ENCODE measurements at regions not wholly inside any gene's neighbourhood (a gene's known extent, or its start where the extent isn't known, plus 50 kb on each side); places are given as distances from the start of the nearest gene placed in this dataset.
"Not testable (repeated sequence)": the region's sequence is repeated elsewhere in the genome, so short reads cannot be mapped to it uniquely, and the experiment has no call there.

GRCh38 chr15:54841701-54842305, 354.9 kb downstream of the RSL24D1 start:
- no peak for DNase-seq (ENCODE audit: low read depth, low spot score)

GRCh38 chr15:54840621-54841398, 355.9 kb downstream of the RSL24D1 start:
- no peak for DNase-seq (ENCODE audit: low read depth, low spot score)

GRCh38 chr15:54839379-54839778, 357.4 kb downstream of the RSL24D1 start:
- DNase-seq (ENCODE audit: low read depth, low spot score) = no peak

- no peak for DNase-seq (ENCODE audit: low read depth, low spot score)
These were observed 360.5 kb downstream of the RSL24D1 start for GRCh38 chr15:54836052-54836795.

- DNase-seq (ENCODE audit: low read depth, low spot score) = no peak
These were observed 366.9 kb downstream of the RSL24D1 start for GRCh38 chr15:54829821-54830220.

GRCh38 chr15:54820811-54821210, 375.9 kb downstream of the RSL24D1 start:
- no peak for DNase-seq (ENCODE audit: low read depth, low spot score)

- DNase-seq (ENCODE audit: low read depth, low spot score) = no peak
These were observed 376.6 kb downstream of the RSL24D1 start for GRCh38 chr15:54820098-54820497.

GRCh38 chr15:54816401-54816800, 380.3 kb downstream of the RSL24D1 start:
- no peak for DNase-seq (ENCODE audit: low read depth, low spot score)

GRCh38 chr15:54815556-54815955, 381.2 kb downstream of the RSL24D1 start:
- no peak for DNase-seq (ENCODE audit: low read depth, low spot score)

- no peak for DNase-seq (ENCODE audit: low read depth, low spot score)
These were observed 384.4 kb downstream of the RSL24D1 start for GRCh38 chr15:54812383-54812782.

- no peak for DNase-seq (ENCODE audit: low read depth, low spot score)
These were observed 386.2 kb downstream of the RSL24D1 start for GRCh38 chr15:54810496-54810895.

GRCh38 chr15:54810031-54810430, 386.7 kb downstream of the RSL24D1 start:
- DNase-seq (ENCODE audit: low read depth, low spot score) = no peak

GRCh38 chr15:54808321-54808720, 388.4 kb downstream of the RSL24D1 start:
- DNase-seq (ENCODE audit: low read depth, low spot score) = no peak

GRCh38 chr15:54803987-54804386, 392.8 kb downstream of the RSL24D1 start:
- no peak for DNase-seq (ENCODE audit: low read depth, low spot score)

GRCh38 chr15:54803134-54803808, 393.5 kb downstream of the RSL24D1 start:
- no peak for DNase-seq (ENCODE audit: low read depth, low spot score)

GRCh38 chr15:54792526-54792925, 404.2 kb downstream of the RSL24D1 start:
- DNase-seq (ENCODE audit: low read depth, low spot score) = no peak

GRCh38 chr15:54790693-54791092, 406.0 kb downstream of the RSL24D1 start:
- no peak for DNase-seq (ENCODE audit: low read depth, low spot score)

- DNase-seq (ENCODE audit: low read depth, low spot score) = no peak
These were observed 407.4 kb downstream of the RSL24D1 start for GRCh38 chr15:54789376-54789775.

- DNase-seq (ENCODE audit: low read depth, low spot score) = not testable (repeated sequence)
These were observed 415.5 kb downstream of the RSL24D1 start for GRCh38 chr15:54781220-54781619.

GRCh38 chr15:54779271-54779670, 417.5 kb downstream of the RSL24D1 start:
- no peak for DNase-seq (ENCODE audit: low read depth, low spot score)

GRCh38 chr15:54776410-54776809, 420.3 kb downstream of the RSL24D1 start:
- DNase-seq (ENCODE audit: low read depth, low spot score) = no peak

- DNase-seq (ENCODE audit: low read depth, low spot score) = no peak
These were observed 424.1 kb downstream of the RSL24D1 start for GRCh38 chr15:54772663-54773062.

Data from activated CD4-positive, CD25-positive, alpha-beta regulatory T cell treated with anti-CD3 and anti-CD28 coated beads, Interleukin-2, amount 50 U/mL, for 16 hours (primary cell).